Esophagus squamous epithelium (tissue), 4 donors: ENCODE measurements at regions not wholly inside any gene's neighbourhood (a gene's known extent, or its start where the extent isn't known, plus 50 kb on each side); places are given as distances from the start of the nearest gene placed in this dataset.

Experiments used
- POLR2A ChIP-seq, 4 donors: fragments of 450-650 bp; IDR thresholded peaks; one replicate each; pipeline ENCODE4 v1.6.1; 2017; ENCODE audit warnings: antibody characterized with exemption in 4 of 4, mild to moderate bottlenecking in 4 of 4, moderate library complexity in 3 of 4
- TF ChIP-seq, protein P1 (sequence below), 6 experiments: fragments of 450-650 bp in 4 of 6; fragments of 200-600 bp in 2 of 6; sonication (generic) in 2 of 6; IDR thresholded peaks; one replicate each; pipeline ENCODE4 v1.5.1; 2016 to 2019; ENCODE audit warnings: antibody characterized with exemption in 6 of 6, mild to moderate bottlenecking in 4 of 6, moderate library complexity in 4 of 6

DNA sequence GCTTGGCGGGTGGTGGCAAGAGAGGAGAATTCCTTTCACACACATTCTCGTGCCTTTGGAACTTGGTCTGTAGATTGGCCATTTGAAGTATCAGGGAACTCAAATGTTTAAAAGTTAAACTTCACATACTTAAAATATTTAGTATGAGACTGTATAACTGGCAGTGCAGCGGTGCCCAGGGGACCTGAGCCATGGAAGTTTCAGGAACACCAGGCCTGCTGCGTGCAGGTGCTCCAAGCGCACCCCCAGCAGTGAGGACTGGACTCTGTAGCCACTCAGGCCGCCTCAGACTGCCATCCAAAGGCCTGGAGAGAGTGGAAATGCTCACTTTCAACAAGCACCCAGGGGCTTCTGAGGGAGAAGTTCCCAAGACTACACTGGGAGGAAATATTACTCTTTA is 273.5 kb upstream of the IRX2 start:
- TF ChIP-seq, protein P1, sequence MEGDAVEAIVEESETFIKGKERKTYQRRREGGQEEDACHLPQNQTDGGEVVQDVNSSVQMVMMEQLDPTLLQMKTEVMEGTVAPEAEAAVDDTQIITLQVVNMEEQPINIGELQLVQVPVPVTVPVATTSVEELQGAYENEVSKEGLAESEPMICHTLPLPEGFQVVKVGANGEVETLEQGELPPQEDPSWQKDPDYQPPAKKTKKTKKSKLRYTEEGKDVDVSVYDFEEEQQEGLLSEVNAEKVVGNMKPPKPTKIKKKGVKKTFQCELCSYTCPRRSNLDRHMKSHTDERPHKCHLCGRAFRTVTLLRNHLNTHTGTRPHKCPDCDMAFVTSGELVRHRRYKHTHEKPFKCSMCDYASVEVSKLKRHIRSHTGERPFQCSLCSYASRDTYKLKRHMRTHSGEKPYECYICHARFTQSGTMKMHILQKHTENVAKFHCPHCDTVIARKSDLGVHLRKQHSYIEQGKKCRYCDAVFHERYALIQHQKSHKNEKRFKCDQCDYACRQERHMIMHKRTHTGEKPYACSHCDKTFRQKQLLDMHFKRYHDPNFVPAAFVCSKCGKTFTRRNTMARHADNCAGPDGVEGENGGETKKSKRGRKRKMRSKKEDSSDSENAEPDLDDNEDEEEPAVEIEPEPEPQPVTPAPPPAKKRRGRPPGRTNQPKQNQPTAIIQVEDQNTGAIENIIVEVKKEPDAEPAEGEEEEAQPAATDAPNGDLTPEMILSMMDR (IDR thresholded peaks at IDR 0.05) = no peak
- TF ChIP-seq POLR2A (IDR thresholded peaks at IDR 0.05) = no peak
